ENCODE measurements at regions not wholly inside any gene's neighbourhood (a gene's known extent, or its start where the extent isn't known, plus 50 kb on each side); places are given as distances from the start of the nearest gene placed in this dataset.

GRCh38 chr4:98202907-98203306 lies 58.3 kb upstream of the RAP1GDS1 start:
- H3K27ac Mint-ChIP-seq (ENCODE audit: unreplicated experiment), result no peak overlapping the region
- TF ChIP-seq, protein P1, sequence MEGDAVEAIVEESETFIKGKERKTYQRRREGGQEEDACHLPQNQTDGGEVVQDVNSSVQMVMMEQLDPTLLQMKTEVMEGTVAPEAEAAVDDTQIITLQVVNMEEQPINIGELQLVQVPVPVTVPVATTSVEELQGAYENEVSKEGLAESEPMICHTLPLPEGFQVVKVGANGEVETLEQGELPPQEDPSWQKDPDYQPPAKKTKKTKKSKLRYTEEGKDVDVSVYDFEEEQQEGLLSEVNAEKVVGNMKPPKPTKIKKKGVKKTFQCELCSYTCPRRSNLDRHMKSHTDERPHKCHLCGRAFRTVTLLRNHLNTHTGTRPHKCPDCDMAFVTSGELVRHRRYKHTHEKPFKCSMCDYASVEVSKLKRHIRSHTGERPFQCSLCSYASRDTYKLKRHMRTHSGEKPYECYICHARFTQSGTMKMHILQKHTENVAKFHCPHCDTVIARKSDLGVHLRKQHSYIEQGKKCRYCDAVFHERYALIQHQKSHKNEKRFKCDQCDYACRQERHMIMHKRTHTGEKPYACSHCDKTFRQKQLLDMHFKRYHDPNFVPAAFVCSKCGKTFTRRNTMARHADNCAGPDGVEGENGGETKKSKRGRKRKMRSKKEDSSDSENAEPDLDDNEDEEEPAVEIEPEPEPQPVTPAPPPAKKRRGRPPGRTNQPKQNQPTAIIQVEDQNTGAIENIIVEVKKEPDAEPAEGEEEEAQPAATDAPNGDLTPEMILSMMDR (IDR thresholded peaks at IDR 0.05; ENCODE audit: unreplicated experiment), result no peak
- CTCF ChIA-PET, result no interaction called here

GRCh38 chr4:98199247-98199646 lies 56.0 kb upstream of the STPG2 start:
- no peaks in the 10 kb centered on the region for H3K36me3 Mint-ChIP-seq (ENCODE audit: insufficient read depth, unreplicated experiment)
- H3K4me1 Mint-ChIP-seq (ENCODE audit: low read depth, unreplicated experiment), result no peaks in the 10 kb centered on the region
- BruUV-seq (replicated peaks), result no TSS peak
- TF ChIP-seq, protein P1 (IDR thresholded peaks at IDR 0.05; ENCODE audit: unreplicated experiment), result no peak
- peaks cover 3% of the 10 kb centered on the region for H3K9me3 Mint-ChIP-seq (ENCODE audit: low read depth, unreplicated experiment)
- H3K27me3 Mint-ChIP-seq (ENCODE audit: unreplicated experiment), result no peaks in the 10 kb centered on the region
- CTCF ChIA-PET, result interaction anchor here (0.7 kb wide), 1 partner anchor 473 kb away, joined by 3 read pairs; no protein-coding TSS in a partner anchor
- no peak for DNase-seq
- H3K27ac Mint-ChIP-seq (ENCODE audit: unreplicated experiment), result no peak overlapping the region
- no peak overlapping the region for H3K4me3 Mint-ChIP-seq (ENCODE audit: low read depth, unreplicated experiment)
- intact Hi-C loops (cut with micrococcal nuclease; ENCODE audit: unreplicated experiment), result no loop called here

More at GRCh38 chr4:98202907-98203306, 58.3 kb upstream of the RAP1GDS1 start:
- no peaks in the 10 kb centered on the region for H3K4me1 Mint-ChIP-seq (ENCODE audit: low read depth, unreplicated experiment)
- peaks cover 3% of the 10 kb centered on the region for H3K9me3 Mint-ChIP-seq (ENCODE audit: low read depth, unreplicated experiment)
- no peak overlapping the region for H3K4me3 Mint-ChIP-seq (ENCODE audit: low read depth, unreplicated experiment)
- intact Hi-C loops (cut with micrococcal nuclease; ENCODE audit: unreplicated experiment), result no loop called here
- DNase-seq, result no peak
- no TSS peak for BruUV-seq (replicated peaks)
- no peaks in the 10 kb centered on the region for H3K36me3 Mint-ChIP-seq (ENCODE audit: insufficient read depth, unreplicated experiment)
- no peaks in the 10 kb centered on the region for H3K27me3 Mint-ChIP-seq (ENCODE audit: unreplicated experiment)

GRCh38 chr4:98195005-98195404 lies 51.7 kb upstream of the STPG2 start:
- TF ChIP-seq, protein P1 (IDR thresholded peaks at IDR 0.05; ENCODE audit: unreplicated experiment), result no peak
- intact Hi-C loops (cut with micrococcal nuclease; ENCODE audit: unreplicated experiment), result no loop called here
- Mint-ChIP-seq H3K9me3 (ENCODE audit: low read depth, unreplicated experiment) (no peaks in the 10 kb centered on the region), H3K4me1 (ENCODE audit: low read depth, unreplicated experiment) (no peaks in the 10 kb centered on the region), H3K4me3 (ENCODE audit: low read depth, unreplicated experiment) (no peak overlapping the region), H3K27me3 (ENCODE audit: unreplicated experiment) (no peaks in the 10 kb centered on the region), H3K36me3 (ENCODE audit: insufficient read depth, unreplicated experiment) (no peaks in the 10 kb centered on the region), H3K27ac (ENCODE audit: unreplicated experiment) (no peak overlapping the region)
- no TSS peak for BruUV-seq (replicated peaks)
- DNase-seq, result no peak
- CTCF ChIA-PET, result no interaction called here

DNA sequence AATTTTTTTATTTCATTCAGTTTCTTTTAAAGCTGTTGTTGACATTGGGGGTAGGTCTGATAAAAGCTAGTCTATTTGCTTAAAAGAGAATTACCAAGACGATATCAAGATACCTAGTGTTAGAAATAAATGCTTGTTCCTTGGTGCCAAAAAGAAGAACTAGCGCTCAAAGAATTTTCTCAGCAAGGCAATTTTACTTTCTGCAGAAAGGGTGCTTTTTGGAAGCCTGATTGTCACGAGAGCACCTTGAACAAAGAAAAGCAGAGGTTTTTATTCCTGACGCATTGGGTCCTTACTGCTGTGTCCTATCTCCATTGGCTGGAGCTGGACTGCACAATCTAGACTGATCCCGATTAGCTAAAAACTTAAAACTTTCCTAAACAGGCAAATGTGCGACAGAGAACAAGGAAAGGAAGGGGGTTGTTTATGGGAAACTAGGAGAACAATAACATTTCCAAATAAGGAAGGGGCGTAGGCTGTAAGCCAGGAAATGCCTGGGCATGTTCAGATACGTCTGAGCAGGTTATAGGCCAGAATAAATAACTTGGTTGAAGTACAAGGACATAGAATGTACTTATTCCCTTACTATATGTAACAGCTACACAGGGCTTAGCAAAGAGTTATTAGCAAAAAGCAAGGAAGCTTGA lies 50.3 kb upstream of the STPG2 start:
- no peak for DNase-seq
- H3K27ac Mint-ChIP-seq (ENCODE audit: unreplicated experiment), result no peak overlapping the region
- CTCF ChIA-PET, result no interaction called here
- intact Hi-C loops (cut with micrococcal nuclease; ENCODE audit: unreplicated experiment), result no loop called here
- no peaks in the 10 kb centered on the region for H3K4me1 Mint-ChIP-seq (ENCODE audit: low read depth, unreplicated experiment)
- H3K27me3 Mint-ChIP-seq (ENCODE audit: unreplicated experiment), result no peaks in the 10 kb centered on the region
- H3K36me3 Mint-ChIP-seq (ENCODE audit: insufficient read depth, unreplicated experiment), result no peaks in the 10 kb centered on the region
- TF ChIP-seq, protein P1 (IDR thresholded peaks at IDR 0.05; ENCODE audit: unreplicated experiment), result no peak
- H3K9me3 Mint-ChIP-seq (ENCODE audit: low read depth, unreplicated experiment), result no peaks in the 10 kb centered on the region
- no TSS peak for BruUV-seq (replicated peaks)
- no peak overlapping the region for H3K4me3 Mint-ChIP-seq (ENCODE audit: low read depth, unreplicated experiment)

Measured in Calu3 (cell line).